WTC11 (cell line): ENCODE measurements at regions not wholly inside any gene's neighbourhood (a gene's known extent, or its start where the extent isn't known, plus 50 kb on each side); places are given as distances from the start of the nearest gene placed in this dataset.

Experiments
- CTCF ChIP-seq: fragments of 200-600 bp; IDR thresholded peaks from 2 replicates; pipeline ENCODE4 v1.8.0; 2022; ENCODE audit warnings: antibody characterized with exemption
- FOXK1 ChIP-seq: sonication (generic); formaldehyde crosslinking; IDR thresholded peaks from 2 replicates; pipeline ENCODE4 v1.8.0; 2022; ENCODE audit warnings: mild to moderate bottlenecking, moderate library complexity, missing genetic modification reagents
- MAX ChIP-seq: sonication (generic); formaldehyde crosslinking; IDR thresholded peaks from 2 replicates; pipeline ENCODE4 v1.8.0; 2022; ENCODE audit warnings: mild to moderate bottlenecking, missing genetic modification reagents
- NR1H2 ChIP-seq: sonication (generic); formaldehyde crosslinking; IDR thresholded peaks from 2 replicates; pipeline ENCODE4 v1.9.0; 2021; ENCODE audit warnings: mild to moderate bottlenecking, moderate library complexity, missing genetic modification reagents
- NR2C2 ChIP-seq: sonication (generic); formaldehyde crosslinking; IDR thresholded peaks from 2 replicates; pipeline ENCODE4 v1.8.0; 2022; ENCODE audit warnings: mild to moderate bottlenecking, missing genetic modification reagents
- SP1 ChIP-seq: sonication (generic); formaldehyde crosslinking; conservative IDR thresholded peaks from 2 replicates; pipeline ENCODE4 v1.8.1; 2022; ENCODE audit warnings: missing genetic modification reagents
- USF2 ChIP-seq: sonication (generic); formaldehyde crosslinking; IDR thresholded peaks from 2 replicates; pipeline ENCODE4 v1.8.1; 2023; ENCODE audit warnings: mild to moderate bottlenecking, missing genetic modification reagents, moderate library complexity

GRCh38 chr6:105964979-105965760 lies 121.0 kb upstream of the PRDM1 start:
- TF ChIP-seq NR1H2 (CRISPR knock-in tag) (no peak), NR2C2 (CRISPR knock-in tag) (no peak), CTCF (no peak), SP1 (no peak), USF2 (CRISPR knock-in tag) (no peak), FOXK1 (no peak), MAX (no peak)
